K562 (cell line): ENCODE measurements at regions not wholly inside any gene's neighbourhood (a gene's known extent, or its start where the extent isn't known, plus 50 kb on each side); places are given as distances from the start of the nearest gene placed in this dataset.

Experiments used
- BCLAF1 ChIP-seq, 2 experiments: fragments of 450-650 bp in 1 of 2; IDR thresholded peaks; 2 replicates each; pipeline ENCODE4 v1.6.1; 2011 to 2017; ENCODE audit warnings: low read depth in 2 of 2, antibody characterized with exemption in 1 of 2, borderline replicate concordance in 1 of 2, low read length in 1 of 2, mild to moderate bottlenecking in 1 of 2, mixed read lengths in 1 of 2; ENCODE audit not compliant: control insufficient read depth in 1 of 2
- BHLHE40 ChIP-seq: IDR thresholded peaks from 2 replicates; pipeline ENCODE4 v1.6.1; 2011; ENCODE audit warnings: low read length, improper control_type of control experiment
- BRF2 ChIP-seq: IDR thresholded peaks from 3 replicates; pipeline ENCODE4 v1.6.1; 2011; ENCODE audit warnings: borderline replicate concordance, mild to moderate bottlenecking; ENCODE audit not compliant: insufficient read length, insufficient read depth
- CBFA2T2 ChIP-seq: fragments of 450-650 bp; conservative IDR thresholded peaks from 2 replicates; pipeline ENCODE4 v1.6.1; 2017; ENCODE audit warnings: mild to moderate bottlenecking
- CLOCK ChIP-seq: fragments of 250-450 bp; sonication (Bioruptor Pico); IDR thresholded peaks from 2 replicates; pipeline ENCODE4 v1.4.0; 2020; ENCODE audit warnings: mild to moderate bottlenecking, moderate library complexity, borderline replicate concordance
- EHMT2 ChIP-seq: fragments of 450-650 bp; IDR thresholded peaks from 2 replicates; pipeline ENCODE4 v1.6.1; 2018; ENCODE audit warnings: antibody characterized with exemption
- ESRRA ChIP-seq: fragments of 450-650 bp; IDR thresholded peaks from 2 replicates; pipeline ENCODE4 v1.6.1; 2014; ENCODE audit warnings: low read depth, mild to moderate bottlenecking, moderate library complexity, borderline replicate concordance
- KDM2B ChIP-seq: fragments of 250-450 bp; sonication (Bioruptor Pico); IDR thresholded peaks from 2 replicates; pipeline ENCODE4 v1.8.0; 2021; ENCODE audit warnings: mild to moderate bottlenecking, moderate library complexity
- KHSRP ChIP-seq: fragments of 450-650 bp; IDR thresholded peaks from 2 replicates; pipeline ENCODE4 v1.6.1; 2017
- MAFK ChIP-seq: IDR thresholded peaks from 2 replicates; pipeline ENCODE4 v1.6.1; 2011; ENCODE audit warnings: low read length, improper control_type of control experiment
- MTA1 ChIP-seq: fragments of 450-650 bp; IDR thresholded peaks from 2 replicates; pipeline ENCODE4 v1.6.1; 2017; ENCODE audit warnings: borderline replicate concordance
- MTF1 ChIP-seq: fragments of 250-450 bp; sonication (Bioruptor Pico); IDR thresholded peaks from 2 replicates; pipeline ENCODE4 v1.9.0; 2021; ENCODE audit warnings: moderate library complexity, mild to moderate bottlenecking, inconsistent platforms, borderline replicate concordance
- NELFE ChIP-seq: IDR thresholded peaks from 2 replicates; pipeline ENCODE4 v1.6.1; 2011; ENCODE audit warnings: mild to moderate bottlenecking; ENCODE audit not compliant: insufficient read depth, insufficient read length
- ZNF655 ChIP-seq: fragments of 250-450 bp; sonication (Bioruptor Pico); IDR thresholded peaks from 2 replicates; pipeline ENCODE4 v1.5.0; 2021
- ZSCAN32 ChIP-seq: fragments of 450-650 bp; formaldehyde crosslinking; IDR thresholded peaks from 2 replicates; pipeline ENCODE4 v1.4.0; 2020; ENCODE audit warnings: mild to moderate bottlenecking, moderate library complexity
- TF ChIP-seq, protein P1 (sequence below): sonication (generic); formaldehyde crosslinking; IDR thresholded peaks from 2 replicates; pipeline ENCODE4 v1.8.1; 2023; ENCODE audit warnings: mild to moderate bottlenecking, missing genetic modification reagents

DNA sequence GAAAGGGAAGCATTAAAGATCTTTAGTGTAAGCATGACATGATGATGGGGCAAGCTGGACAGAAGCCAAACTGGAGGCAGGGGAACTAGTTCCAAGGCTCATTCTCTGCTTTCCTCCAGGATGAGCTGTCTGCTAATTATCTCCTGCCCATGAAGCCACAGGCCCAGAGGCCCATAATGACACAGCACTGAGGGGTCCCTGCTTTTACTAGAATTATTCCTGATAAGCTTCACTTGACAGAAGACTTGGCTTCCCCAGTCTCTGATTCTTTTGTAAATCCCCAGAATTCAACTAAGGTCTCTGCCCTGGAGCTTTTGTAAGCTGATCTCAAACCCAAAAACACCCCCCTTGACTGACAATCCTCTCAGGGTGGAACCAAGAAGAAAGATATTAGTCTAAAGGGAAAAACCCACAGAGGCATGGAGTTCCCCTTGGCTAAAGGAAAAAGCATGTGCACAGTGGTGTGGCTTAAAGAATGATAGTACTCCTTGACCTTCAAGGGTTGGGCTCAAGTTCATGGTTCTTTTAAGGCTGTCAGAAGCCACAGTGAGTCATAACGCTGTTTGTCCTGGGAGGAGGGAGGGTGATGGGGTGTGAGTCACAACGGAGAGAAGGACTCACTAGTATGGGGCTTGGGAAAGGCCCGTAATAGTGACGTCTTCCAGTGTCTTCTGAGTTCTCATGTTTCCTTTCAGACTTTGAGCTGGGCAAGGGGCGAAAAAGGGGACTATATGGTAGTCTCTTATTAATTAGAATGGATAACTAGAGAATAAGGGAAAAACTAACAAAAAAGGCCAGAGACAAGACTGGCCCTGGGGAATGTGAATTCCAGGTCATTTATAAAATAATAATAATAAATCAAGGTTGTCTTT, 146.0 kb upstream of the CPEB2 start (continued):
- TF ChIP-seq MAFK (peak; percentile 29; the same call in 1 of the 2 replicates), MTA1 (0 out of 2 replicates have a peak, but pooled peaks have one; percentile 25), BHLHE40 (0 out of 2 replicates have a peak, but pooled peaks have one; percentile 29), ZNF655 (no peak), KDM2B (no peak), EHMT2 (peak; percentile 78), ESRRA (peak; percentile 97), BCLAF1 (IDR thresholded peaks at IDR 0.05; ENCODE audit: borderline replicate concordance in 1 of 2, control insufficient read depth in 1 of 2, low read depth in 2 of 2, low read length in 1 of 2) (0 out of 4 replicates have a peak, but pooled peaks of 1 of the 2 experiments have one; percentile 45), KHSRP (no peak), NELFE (no peak), ZSCAN32 (no peak), CLOCK (CRISPR knock-in tag) (no peak), MTF1 (CRISPR knock-in tag) (no peak), BRF2 (no peak), CBFA2T2 (no peak)
- TF ChIP-seq, protein P1, sequence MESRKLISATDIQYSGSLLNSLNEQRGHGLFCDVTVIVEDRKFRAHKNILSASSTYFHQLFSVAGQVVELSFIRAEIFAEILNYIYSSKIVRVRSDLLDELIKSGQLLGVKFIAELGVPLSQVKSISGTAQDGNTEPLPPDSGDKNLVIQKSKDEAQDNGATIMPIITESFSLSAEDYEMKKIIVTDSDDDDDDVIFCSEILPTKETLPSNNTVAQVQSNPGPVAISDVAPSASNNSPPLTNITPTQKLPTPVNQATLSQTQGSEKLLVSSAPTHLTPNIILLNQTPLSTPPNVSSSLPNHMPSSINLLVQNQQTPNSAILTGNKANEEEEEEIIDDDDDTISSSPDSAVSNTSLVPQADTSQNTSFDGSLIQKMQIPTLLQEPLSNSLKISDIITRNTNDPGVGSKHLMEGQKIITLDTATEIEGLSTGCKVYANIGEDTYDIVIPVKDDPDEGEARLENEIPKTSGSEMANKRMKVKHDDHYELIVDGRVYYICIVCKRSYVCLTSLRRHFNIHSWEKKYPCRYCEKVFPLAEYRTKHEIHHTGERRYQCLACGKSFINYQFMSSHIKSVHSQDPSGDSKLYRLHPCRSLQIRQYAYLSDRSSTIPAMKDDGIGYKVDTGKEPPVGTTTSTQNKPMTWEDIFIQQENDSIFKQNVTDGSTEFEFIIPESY (CRISPR knock-in tag) = no peak
